ENCODE measurements at regions not wholly inside any gene's neighbourhood (a gene's known extent, or its start where the extent isn't known, plus 50 kb on each side); places are given as distances from the start of the nearest gene placed in this dataset.

GRCh38 chr16:86404678-86405077 lies 105.6 kb upstream of the FOXF1 start:
- H3K36me3 Mint-ChIP-seq = no peaks in the 10 kb centered on the region
- peaks cover 30% of the 10 kb centered on the region for H3K4me1 Mint-ChIP-seq
- DNase-seq (ENCODE audit: low spot score in 2 of 2, unreplicated experiment in 2 of 2) = no peak
- H3K4me3 Mint-ChIP-seq = no peak overlapping the region
- H3K27ac Mint-ChIP-seq = no peak overlapping the region
- H3K9me3 Mint-ChIP-seq = no peaks in the 10 kb centered on the region
- no peak for TF ChIP-seq CTCF (IDR thresholded peaks at IDR 0.05; ENCODE audit: unreplicated experiment)
- H3K27me3 Mint-ChIP-seq (ENCODE audit: low read depth) = peaks cover 47% of the 10 kb centered on the region

- no peak for DNase-seq (ENCODE audit: low spot score in 2 of 2, unreplicated experiment in 2 of 2)
- H3K4me1 Mint-ChIP-seq = peaks cover 35% of the 10 kb centered on the region
- peaks cover 47% of the 10 kb centered on the region for H3K27me3 Mint-ChIP-seq (ENCODE audit: low read depth)
- H3K36me3 Mint-ChIP-seq = no peaks in the 10 kb centered on the region
- TF ChIP-seq CTCF (IDR thresholded peaks at IDR 0.05; ENCODE audit: unreplicated experiment) = no peak
- H3K9me3 Mint-ChIP-seq = no peaks in the 10 kb centered on the region
- no peak overlapping the region for H3K27ac Mint-ChIP-seq
- no peak overlapping the region for H3K4me3 Mint-ChIP-seq
Measured at GRCh38 chr16:86405319-86405718, 105.0 kb upstream of the FOXF1 start.

- Mint-ChIP-seq H3K4me3 (no peak overlapping the region), H3K4me1 (peaks cover 36% of the 10 kb centered on the region), H3K36me3 (no peaks in the 10 kb centered on the region), H3K27ac (no peak overlapping the region), H3K9me3 (peaks cover 3% of the 10 kb centered on the region), H3K27me3 (ENCODE audit: low read depth) (peaks cover 49% of the 10 kb centered on the region)
- no peak for TF ChIP-seq CTCF (IDR thresholded peaks at IDR 0.05; ENCODE audit: unreplicated experiment)
- DNase-seq (ENCODE audit: low spot score in 2 of 2, unreplicated experiment in 2 of 2) = no peak
Measured at GRCh38 chr16:86406056-86406455, 104.3 kb upstream of the FOXF1 start.

GRCh38 chr16:86408685-86409084 lies 101.6 kb upstream of the FOXF1 start:
- Mint-ChIP-seq H3K27me3 (ENCODE audit: low read depth) (peaks cover 32% of the 10 kb centered on the region), H3K36me3 (no peaks in the 10 kb centered on the region), H3K27ac (no peak overlapping the region), H3K4me1 (peaks cover 29% of the 10 kb centered on the region), H3K4me3 (no peak overlapping the region), H3K9me3 (peaks cover 18% of the 10 kb centered on the region)
- DNase-seq (ENCODE audit: low spot score in 2 of 2, unreplicated experiment in 2 of 2) = no peak
- no peak for TF ChIP-seq CTCF (IDR thresholded peaks at IDR 0.05; ENCODE audit: unreplicated experiment)

GRCh38 chr16:86410081-86410480 lies 100.2 kb upstream of the FOXF1 start:
- DNase-seq (ENCODE audit: low spot score in 2 of 2, unreplicated experiment in 2 of 2) = no peak
- H3K9me3 Mint-ChIP-seq = peaks cover 18% of the 10 kb centered on the region
- H3K27me3 Mint-ChIP-seq (ENCODE audit: low read depth) = peaks cover 33% of the 10 kb centered on the region
- no peak overlapping the region for H3K27ac Mint-ChIP-seq
- no peak overlapping the region for H3K4me3 Mint-ChIP-seq
- H3K4me1 Mint-ChIP-seq = peaks cover 24% of the 10 kb centered on the region
- no peak for TF ChIP-seq CTCF (IDR thresholded peaks at IDR 0.05; ENCODE audit: unreplicated experiment)
- H3K36me3 Mint-ChIP-seq = no peaks in the 10 kb centered on the region

GRCh38 chr16:86410529-86410928 lies 99.8 kb upstream of the FOXF1 start:
- Mint-ChIP-seq H3K27ac (no peak overlapping the region), H3K4me1 (peaks cover 21% of the 10 kb centered on the region), H3K4me3 (no peak overlapping the region), H3K36me3 (no peaks in the 10 kb centered on the region), H3K9me3 (peaks cover 18% of the 10 kb centered on the region), H3K27me3 (ENCODE audit: low read depth) (peaks cover 28% of the 10 kb centered on the region)
- TF ChIP-seq CTCF (IDR thresholded peaks at IDR 0.05; ENCODE audit: unreplicated experiment) = no peak
- no peak for DNase-seq (ENCODE audit: low spot score in 2 of 2, unreplicated experiment in 2 of 2)

Data from mesothelial cell of epicardium (in vitro differentiated cells).